ENCODE measurements at regions not wholly inside any gene's neighbourhood (a gene's known extent, or its start where the extent isn't known, plus 50 kb on each side); places are given as distances from the start of the nearest gene placed in this dataset.

- TF ChIP-seq CTCF (IDR thresholded peaks at IDR 0.05), result no peak
- Histone ChIP-seq H3K4me1 (no peaks in the 10 kb centered on the region), H3K4me3 (no peak overlapping the region), H3K27ac (no peak overlapping the region), H3K27me3 (ENCODE audit: low read depth) (no peaks in the 10 kb centered on the region), H3K36me3 (no peaks in the 10 kb centered on the region), H3K9me3 (no peaks in the 10 kb centered on the region)
- ATAC-seq, result no peak
- DNase-seq, result no peak
- intact Hi-C loops (cut with DNase I), result no loop called here
Measured at GRCh38 chr2:104936527-104936926, 82.6 kb downstream of the POU3F3 start.

- DNase-seq (no peak), ATAC-seq (no peak)
- Histone ChIP-seq H3K9me3 (no peaks in the 10 kb centered on the region), H3K4me3 (no peak overlapping the region), H3K27ac (no peak overlapping the region), H3K27me3 (ENCODE audit: low read depth) (no peaks in the 10 kb centered on the region), H3K4me1 (no peaks in the 10 kb centered on the region), H3K36me3 (no peaks in the 10 kb centered on the region)
- intact Hi-C loops (cut with DNase I), result no loop called here
- no peak for TF ChIP-seq CTCF (IDR thresholded peaks at IDR 0.05)
Measured at GRCh38 chr2:104938231-104938941, 84.5 kb downstream of the POU3F3 start.

- Histone ChIP-seq H3K4me3 (no peak overlapping the region), H3K36me3 (no peaks in the 10 kb centered on the region), H3K27me3 (ENCODE audit: low read depth) (no peaks in the 10 kb centered on the region), H3K4me1 (no peaks in the 10 kb centered on the region), H3K27ac (no peak overlapping the region), H3K9me3 (no peaks in the 10 kb centered on the region)
- peak in 1 of 2 donors; percentile 45 for ATAC-seq
- DNase-seq, result no peak
- TF ChIP-seq CTCF (IDR thresholded peaks at IDR 0.05), result no peak
- intact Hi-C loops (cut with DNase I), result no loop called here
Measured at GRCh38 chr2:104939570-104940217, 85.8 kb downstream of the POU3F3 start.

GRCh38 chr2:104944495-104944894 is 90.6 kb downstream of the POU3F3 start:
- Histone ChIP-seq H3K4me3 (no peak overlapping the region), H3K27ac (no peak overlapping the region), H3K9me3 (no peaks in the 10 kb centered on the region), H3K36me3 (no peaks in the 10 kb centered on the region), H3K4me1 (no peaks in the 10 kb centered on the region), H3K27me3 (ENCODE audit: low read depth) (no peaks in the 10 kb centered on the region)
- DNase-seq, result no peak
- peak; percentile 24 for TF ChIP-seq CTCF (IDR thresholded peaks at IDR 0.05)
- ATAC-seq, result no peak
- intact Hi-C loops (cut with DNase I), result no loop called here

- Histone ChIP-seq H3K9me3 (no peaks in the 10 kb centered on the region), H3K27me3 (ENCODE audit: low read depth) (no peaks in the 10 kb centered on the region), H3K27ac (no peak overlapping the region), H3K36me3 (no peaks in the 10 kb centered on the region), H3K4me3 (no peak overlapping the region), H3K4me1 (no peaks in the 10 kb centered on the region)
- ATAC-seq (no peak), DNase-seq (no peak)
- no peak for TF ChIP-seq CTCF (IDR thresholded peaks at IDR 0.05)
- intact Hi-C loops (cut with DNase I), result no loop called here
Measured at GRCh38 chr2:104945121-104945520, 91.2 kb downstream of the POU3F3 start.
